ENCODE measurements at regions not wholly inside any gene's neighbourhood (a gene's known extent, or its start where the extent isn't known, plus 50 kb on each side); places are given as distances from the start of the nearest gene placed in this dataset.

DNA sequence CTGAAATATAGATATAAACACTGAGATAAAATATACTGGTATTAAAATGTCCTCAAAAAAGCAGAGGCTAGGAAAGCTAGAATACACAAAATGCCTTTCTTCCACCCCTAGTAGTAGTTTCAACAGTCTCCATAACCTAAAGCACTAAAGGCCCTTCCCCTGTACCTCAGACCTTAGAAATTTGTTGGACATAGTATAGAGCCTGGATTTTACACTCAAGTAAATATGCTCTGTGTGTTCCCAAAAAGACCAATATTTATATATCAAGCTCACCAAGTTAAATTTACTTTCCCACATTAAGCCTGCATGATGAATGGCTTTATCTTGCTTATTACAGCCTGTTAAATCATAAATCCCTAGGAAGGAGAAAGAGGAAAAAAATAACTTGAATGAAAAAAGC lies 378.7 kb upstream of the AZI2 start (continued):
- TF ChIP-seq JUNB (IDR thresholded peaks at IDR 0.05; ENCODE audit: unreplicated experiment) (no peak), EZH2phosphoT487 (IDR thresholded peaks at IDR 0.05; ENCODE audit: unreplicated experiment) (no peak), ZNF114 (CRISPR knock-in tag; IDR thresholded peaks at IDR 0.05) (no peak), ZNF331 (CRISPR knock-in tag; IDR thresholded peaks at IDR 0.05; ENCODE audit: low read depth) (no peak), POLR2AphosphoS5 (IDR thresholded peaks at IDR 0.05; ENCODE audit: low read depth) (no peak), STAT1 (IDR thresholded peaks at IDR 0.05; ENCODE audit: unreplicated experiment) (no peak), EZH2 (IDR thresholded peaks at IDR 0.05; ENCODE audit: low read depth, unreplicated experiment) (no peak), CREB1 (CRISPR knock-in tag; IDR thresholded peaks at IDR 0.05; ENCODE audit: low read depth) (no peak)
- TF ChIP-seq, protein P1, sequence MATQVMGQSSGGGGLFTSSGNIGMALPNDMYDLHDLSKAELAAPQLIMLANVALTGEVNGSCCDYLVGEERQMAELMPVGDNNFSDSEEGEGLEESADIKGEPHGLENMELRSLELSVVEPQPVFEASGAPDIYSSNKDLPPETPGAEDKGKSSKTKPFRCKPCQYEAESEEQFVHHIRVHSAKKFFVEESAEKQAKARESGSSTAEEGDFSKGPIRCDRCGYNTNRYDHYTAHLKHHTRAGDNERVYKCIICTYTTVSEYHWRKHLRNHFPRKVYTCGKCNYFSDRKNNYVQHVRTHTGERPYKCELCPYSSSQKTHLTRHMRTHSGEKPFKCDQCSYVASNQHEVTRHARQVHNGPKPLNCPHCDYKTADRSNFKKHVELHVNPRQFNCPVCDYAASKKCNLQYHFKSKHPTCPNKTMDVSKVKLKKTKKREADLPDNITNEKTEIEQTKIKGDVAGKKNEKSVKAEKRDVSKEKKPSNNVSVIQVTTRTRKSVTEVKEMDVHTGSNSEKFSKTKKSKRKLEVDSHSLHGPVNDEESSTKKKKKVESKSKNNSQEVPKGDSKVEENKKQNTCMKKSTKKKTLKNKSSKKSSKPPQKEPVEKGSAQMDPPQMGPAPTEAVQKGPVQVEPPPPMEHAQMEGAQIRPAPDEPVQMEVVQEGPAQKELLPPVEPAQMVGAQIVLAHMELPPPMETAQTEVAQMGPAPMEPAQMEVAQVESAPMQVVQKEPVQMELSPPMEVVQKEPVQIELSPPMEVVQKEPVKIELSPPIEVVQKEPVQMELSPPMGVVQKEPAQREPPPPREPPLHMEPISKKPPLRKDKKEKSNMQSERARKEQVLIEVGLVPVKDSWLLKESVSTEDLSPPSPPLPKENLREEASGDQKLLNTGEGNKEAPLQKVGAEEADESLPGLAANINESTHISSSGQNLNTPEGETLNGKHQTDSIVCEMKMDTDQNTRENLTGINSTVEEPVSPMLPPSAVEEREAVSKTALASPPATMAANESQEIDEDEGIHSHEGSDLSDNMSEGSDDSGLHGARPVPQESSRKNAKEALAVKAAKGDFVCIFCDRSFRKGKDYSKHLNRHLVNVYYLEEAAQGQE (IDR thresholded peaks at IDR 0.05; ENCODE audit: unreplicated experiment): no peak
- TF ChIP-seq, protein P2, sequence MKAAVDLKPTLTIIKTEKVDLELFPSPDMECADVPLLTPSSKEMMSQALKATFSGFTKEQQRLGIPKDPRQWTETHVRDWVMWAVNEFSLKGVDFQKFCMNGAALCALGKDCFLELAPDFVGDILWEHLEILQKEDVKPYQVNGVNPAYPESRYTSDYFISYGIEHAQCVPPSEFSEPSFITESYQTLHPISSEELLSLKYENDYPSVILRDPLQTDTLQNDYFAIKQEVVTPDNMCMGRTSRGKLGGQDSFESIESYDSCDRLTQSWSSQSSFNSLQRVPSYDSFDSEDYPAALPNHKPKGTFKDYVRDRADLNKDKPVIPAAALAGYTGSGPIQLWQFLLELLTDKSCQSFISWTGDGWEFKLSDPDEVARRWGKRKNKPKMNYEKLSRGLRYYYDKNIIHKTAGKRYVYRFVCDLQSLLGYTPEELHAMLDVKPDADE (IDR thresholded peaks at IDR 0.05): no peak
- TF ChIP-seq, protein P3, sequence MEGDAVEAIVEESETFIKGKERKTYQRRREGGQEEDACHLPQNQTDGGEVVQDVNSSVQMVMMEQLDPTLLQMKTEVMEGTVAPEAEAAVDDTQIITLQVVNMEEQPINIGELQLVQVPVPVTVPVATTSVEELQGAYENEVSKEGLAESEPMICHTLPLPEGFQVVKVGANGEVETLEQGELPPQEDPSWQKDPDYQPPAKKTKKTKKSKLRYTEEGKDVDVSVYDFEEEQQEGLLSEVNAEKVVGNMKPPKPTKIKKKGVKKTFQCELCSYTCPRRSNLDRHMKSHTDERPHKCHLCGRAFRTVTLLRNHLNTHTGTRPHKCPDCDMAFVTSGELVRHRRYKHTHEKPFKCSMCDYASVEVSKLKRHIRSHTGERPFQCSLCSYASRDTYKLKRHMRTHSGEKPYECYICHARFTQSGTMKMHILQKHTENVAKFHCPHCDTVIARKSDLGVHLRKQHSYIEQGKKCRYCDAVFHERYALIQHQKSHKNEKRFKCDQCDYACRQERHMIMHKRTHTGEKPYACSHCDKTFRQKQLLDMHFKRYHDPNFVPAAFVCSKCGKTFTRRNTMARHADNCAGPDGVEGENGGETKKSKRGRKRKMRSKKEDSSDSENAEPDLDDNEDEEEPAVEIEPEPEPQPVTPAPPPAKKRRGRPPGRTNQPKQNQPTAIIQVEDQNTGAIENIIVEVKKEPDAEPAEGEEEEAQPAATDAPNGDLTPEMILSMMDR (conservative IDR thresholded peaks at IDR 0.05; ENCODE audit: low read depth in 2 of 2): no peak

DNA sequence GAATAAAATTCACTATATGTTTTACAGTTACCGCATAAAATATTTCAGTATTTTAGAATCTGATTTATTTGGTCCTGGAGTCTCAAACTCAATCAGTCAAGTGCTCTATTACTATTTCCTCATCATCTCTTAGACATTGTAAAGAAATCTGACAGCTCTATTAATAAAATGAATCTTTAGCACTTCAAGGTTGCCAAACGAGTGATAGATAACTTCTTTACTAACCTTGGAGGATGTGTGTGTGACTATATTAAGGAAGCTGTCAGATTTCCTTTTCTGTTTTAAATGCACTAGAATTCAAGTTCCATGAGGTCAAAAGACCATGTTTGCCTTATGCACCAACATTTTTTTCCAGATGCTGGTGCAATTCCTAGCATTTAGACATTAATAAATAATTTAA lies 389.8 kb upstream of the AZI2 start:
- peaks cover 4% of the 10 kb centered on the region; the same call in 1 of the 3 replicates for H3K36me3 Mint-ChIP-seq (ENCODE audit: low read depth)
- no peaks in the 10 kb centered on the region for H4K20me1 ChIP-seq (replicated peaks; ENCODE audit: insufficient read depth)
- H3K36me3 ChIP-seq (ENCODE audit: insufficient read depth): no peaks in the 10 kb centered on the region
- H3K27ac ChIP-seq (ENCODE audit: low read depth): no peak overlapping the region
- H3K27ac Mint-ChIP-seq: no peak overlapping the region
- H3K9me2 ChIP-seq (ENCODE audit: insufficient read depth): no peaks in the 10 kb centered on the region
- H3K9me3 Mint-ChIP-seq: peaks cover 7% of the 10 kb centered on the region; the same call in 2 of the 3 replicates
- DNase-seq (ENCODE audit: low spot score) (no peak), ATAC-seq (no peak)
- no peaks in the 10 kb centered on the region for H3K27me3 ChIP-seq (ENCODE audit: insufficient read depth)
- H3K4me3 Mint-ChIP-seq: no peak overlapping the region
- H2AFZ ChIP-seq: no peak overlapping the region
- H3K4me2 ChIP-seq: no peak overlapping the region
- no peaks in the 10 kb centered on the region for H3K4me1 ChIP-seq (ENCODE audit: insufficient read depth)
- H3K27me3 Mint-ChIP-seq (ENCODE audit: insufficient read depth, low read depth, poor library complexity): no peaks in the 10 kb centered on the region
- no peaks in the 10 kb centered on the region for H3K4me1 Mint-ChIP-seq
- H3K4me3 ChIP-seq: no peak overlapping the region
- no peaks in the 10 kb centered on the region for H3F3A ChIP-seq (replicated peaks; ENCODE audit: low read depth)
- peaks cover 9% of the 10 kb centered on the region; the same call in 1 of the 2 replicates for H3K79me2 ChIP-seq (replicated peaks; ENCODE audit: insufficient read depth)
- TF ChIP-seq JUNB (IDR thresholded peaks at IDR 0.05; ENCODE audit: unreplicated experiment): no peak
- TF ChIP-seq, protein P3 (conservative IDR thresholded peaks at IDR 0.05; ENCODE audit: low read depth in 2 of 2): no peak
- no peak for TF ChIP-seq CREB1 (CRISPR knock-in tag; IDR thresholded peaks at IDR 0.05; ENCODE audit: low read depth)
- TF ChIP-seq, protein P2 (IDR thresholded peaks at IDR 0.05): no peak
- TF ChIP-seq NANOG (IDR thresholded peaks at IDR 0.05; ENCODE audit: borderline replicate concordance): no peak
- TF ChIP-seq ZNF114 (CRISPR knock-in tag; IDR thresholded peaks at IDR 0.05): no peak
- TF ChIP-seq POLR2AphosphoS5 (IDR thresholded peaks at IDR 0.05; ENCODE audit: low read depth): no peak
- no peak for TF ChIP-seq ZNF331 (CRISPR knock-in tag; IDR thresholded peaks at IDR 0.05; ENCODE audit: low read depth)
- TF ChIP-seq EZH2phosphoT487 (IDR thresholded peaks at IDR 0.05; ENCODE audit: unreplicated experiment): no peak
- TF ChIP-seq, protein P1 (IDR thresholded peaks at IDR 0.05; ENCODE audit: unreplicated experiment): no peak
- no peak for TF ChIP-seq STAT1 (IDR thresholded peaks at IDR 0.05; ENCODE audit: unreplicated experiment)
